ENCODE measurements at regions not wholly inside any gene's neighbourhood (a gene's known extent, or its start where the extent isn't known, plus 50 kb on each side); places are given as distances from the start of the nearest gene placed in this dataset.

- DNase-seq: no peak
- H3K36me3 Mint-ChIP-seq (ENCODE audit: low read depth): no peaks in the 10 kb centered on the region
- H3K4me3 Mint-ChIP-seq: no peak overlapping the region
- H3K9me3 Mint-ChIP-seq: no peaks in the 10 kb centered on the region
- no peak for ATAC-seq
- H3K4me1 Mint-ChIP-seq: no peaks in the 10 kb centered on the region
- H3K27ac Mint-ChIP-seq: no peak overlapping the region
- no peaks in the 10 kb centered on the region for H3K27me3 Mint-ChIP-seq
Measured at GRCh38 chr2:145033438-145033837, 513.5 kb upstream of the ZEB2 start.

DNA sequence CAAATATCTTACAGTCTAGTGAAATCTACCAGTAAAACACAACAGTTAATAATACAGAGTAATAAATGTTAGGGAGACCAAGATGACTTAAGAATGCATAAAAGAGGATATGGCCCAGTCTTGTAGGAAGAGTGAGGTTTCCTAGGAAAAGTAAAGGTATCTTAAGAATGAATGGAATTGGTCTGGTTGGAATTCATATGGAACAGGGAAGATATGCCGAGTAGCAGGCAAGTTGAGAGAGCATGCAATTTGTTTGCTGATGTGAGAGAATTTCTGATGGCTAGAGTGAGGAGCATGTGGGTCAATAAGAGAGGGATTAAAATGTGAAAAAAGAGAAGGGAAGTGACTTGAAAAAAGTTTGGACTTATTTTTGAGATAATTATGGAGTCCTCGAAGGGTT, 512.9 kb upstream of the ZEB2 start:
- DNase-seq (no peak), ATAC-seq (no peak)
- Mint-ChIP-seq H3K27me3 (no peaks in the 10 kb centered on the region), H3K27ac (no peak overlapping the region), H3K36me3 (ENCODE audit: low read depth) (no peaks in the 10 kb centered on the region), H3K4me1 (no peaks in the 10 kb centered on the region), H3K9me3 (no peaks in the 10 kb centered on the region), H3K4me3 (no peak overlapping the region)

DNA sequence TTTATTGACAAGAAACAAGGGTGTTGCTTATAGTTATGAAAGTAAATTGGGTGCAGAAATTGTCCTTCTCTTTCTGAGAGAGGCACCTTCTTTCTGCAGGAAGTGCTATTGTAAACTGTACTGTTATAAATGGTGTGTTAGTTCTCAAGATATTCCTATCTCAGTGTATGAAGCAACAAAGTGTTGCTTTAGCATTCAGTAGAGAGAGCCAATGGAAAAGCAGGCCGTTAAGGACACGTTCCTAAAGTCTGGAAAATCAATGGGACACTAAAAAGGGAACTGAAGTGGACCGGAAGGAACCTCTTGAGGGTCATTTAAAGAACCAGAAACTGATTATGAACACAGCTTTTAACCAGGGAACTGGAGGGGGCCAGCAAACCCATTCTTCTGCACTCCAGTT, 510.0 kb upstream of the ZEB2 start:
- no peaks in the 10 kb centered on the region for H3K9me3 Mint-ChIP-seq
- no peak overlapping the region for H3K27ac Mint-ChIP-seq
- ATAC-seq (no peak), DNase-seq (no peak)
- H3K27me3 Mint-ChIP-seq: no peaks in the 10 kb centered on the region
- no peaks in the 10 kb centered on the region for H3K36me3 Mint-ChIP-seq (ENCODE audit: low read depth)
- H3K4me1 Mint-ChIP-seq: no peaks in the 10 kb centered on the region
- no peak overlapping the region for H3K4me3 Mint-ChIP-seq

- no peak for DNase-seq
- no peaks in the 10 kb centered on the region for H3K36me3 Mint-ChIP-seq (ENCODE audit: low read depth)
- no peaks in the 10 kb centered on the region for H3K9me3 Mint-ChIP-seq
- no peak for ATAC-seq
- no peak overlapping the region for H3K27ac Mint-ChIP-seq
- H3K4me3 Mint-ChIP-seq: no peak overlapping the region
- H3K4me1 Mint-ChIP-seq: no peaks in the 10 kb centered on the region
- no peaks in the 10 kb centered on the region for H3K27me3 Mint-ChIP-seq
Measured at GRCh38 chr2:145029081-145029480, 509.2 kb upstream of the ZEB2 start.

GRCh38 chr2:145028101-145028920, 508.4 kb upstream of the ZEB2 start:
- no peak overlapping the region for H3K4me3 Mint-ChIP-seq
- no peaks in the 10 kb centered on the region for H3K27me3 Mint-ChIP-seq
- ATAC-seq: no peak
- no peak overlapping the region for H3K27ac Mint-ChIP-seq
- no peak for DNase-seq
- no peaks in the 10 kb centered on the region for H3K36me3 Mint-ChIP-seq (ENCODE audit: low read depth)
- H3K4me1 Mint-ChIP-seq: no peaks in the 10 kb centered on the region
- H3K9me3 Mint-ChIP-seq: no peaks in the 10 kb centered on the region

DNA sequence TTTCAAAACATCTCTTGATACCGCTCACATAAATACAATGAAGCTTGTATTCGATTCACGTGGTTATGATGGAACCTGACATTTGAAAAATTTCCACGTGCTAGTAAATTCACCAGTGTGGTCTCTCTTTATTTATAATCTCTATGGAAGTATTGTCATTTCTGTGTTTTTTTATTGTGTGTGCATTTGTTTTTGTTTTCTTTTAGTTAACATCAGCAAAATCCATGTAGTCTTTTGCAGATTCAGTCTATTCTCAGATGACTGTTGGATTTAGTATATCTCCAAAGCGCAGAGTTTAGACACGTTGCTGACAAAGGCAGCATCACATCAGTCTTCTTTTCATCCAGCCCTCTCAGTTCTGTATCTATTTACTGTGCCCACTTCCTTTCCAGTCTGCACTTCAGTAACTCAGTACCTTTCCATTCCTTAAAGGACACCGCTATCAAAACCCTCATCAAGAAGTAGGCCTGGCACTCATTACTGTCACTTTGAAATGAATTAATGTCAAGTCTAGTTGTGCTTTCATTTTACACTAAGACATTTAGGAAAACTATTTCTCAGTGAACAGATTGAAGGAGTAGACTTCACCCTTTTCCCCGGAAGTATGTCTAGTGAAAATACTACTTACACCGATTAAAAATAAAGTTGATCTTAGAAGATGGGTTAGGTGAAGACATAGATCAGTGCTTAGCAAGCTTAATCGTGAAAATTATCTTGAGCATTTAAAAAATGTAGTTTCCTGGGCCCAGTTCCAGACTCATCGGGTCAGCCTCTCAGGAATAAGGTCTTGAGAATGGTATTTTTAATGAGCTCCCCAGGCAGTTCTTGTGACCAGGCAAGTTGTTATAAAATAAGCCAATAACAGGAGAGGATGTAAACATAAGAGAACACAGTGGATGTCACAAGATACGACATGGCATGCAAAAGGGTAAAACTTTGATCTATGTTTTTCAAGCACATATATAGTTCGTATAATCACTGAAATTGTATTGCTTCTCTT, 506.8 kb upstream of the ZEB2 start:
- H3K9me3 Mint-ChIP-seq: no peaks in the 10 kb centered on the region
- no peak overlapping the region for H3K4me3 Mint-ChIP-seq
- DNase-seq (no peak), ATAC-seq (no peak)
- no peaks in the 10 kb centered on the region for H3K27me3 Mint-ChIP-seq
- H3K36me3 Mint-ChIP-seq (ENCODE audit: low read depth): no peaks in the 10 kb centered on the region
- peaks cover 3% of the 10 kb centered on the region for H3K4me1 Mint-ChIP-seq
- H3K27ac Mint-ChIP-seq: no peak overlapping the region

GRCh38 chr2:145025382-145025781, 505.5 kb upstream of the ZEB2 start:
- H3K27ac Mint-ChIP-seq: no peak overlapping the region

GRCh38 chr2:145023334-145023934, 503.5 kb upstream of the ZEB2 start:
- Mint-ChIP-seq H3K27ac (no peak overlapping the region), H3K4me1 (peaks cover 3% of the 10 kb centered on the region), H3K9me3 (no peaks in the 10 kb centered on the region), H3K27me3 (no peaks in the 10 kb centered on the region), H3K36me3 (ENCODE audit: low read depth) (no peaks in the 10 kb centered on the region), H3K4me3 (no peak overlapping the region)
- DNase-seq (no peak), ATAC-seq (no peak)

More at GRCh38 chr2:145025382-145025781, 505.5 kb upstream of the ZEB2 start:
- H3K9me3 Mint-ChIP-seq: no peaks in the 10 kb centered on the region
- no peak for ATAC-seq
- H3K4me3 Mint-ChIP-seq: no peak overlapping the region
- H3K4me1 Mint-ChIP-seq: peaks cover 3% of the 10 kb centered on the region
- no peak for DNase-seq
- no peaks in the 10 kb centered on the region for H3K36me3 Mint-ChIP-seq (ENCODE audit: low read depth)
- H3K27me3 Mint-ChIP-seq: no peaks in the 10 kb centered on the region

- ATAC-seq: no peak
- H3K27me3 Mint-ChIP-seq: no peaks in the 10 kb centered on the region
- DNase-seq: no peak
- no peaks in the 10 kb centered on the region for H3K36me3 Mint-ChIP-seq (ENCODE audit: low read depth)
- H3K4me1 Mint-ChIP-seq: peaks cover 3% of the 10 kb centered on the region
- H3K9me3 Mint-ChIP-seq: no peaks in the 10 kb centered on the region
- no peak overlapping the region for H3K4me3 Mint-ChIP-seq
- no peak overlapping the region for H3K27ac Mint-ChIP-seq
Measured at GRCh38 chr2:145022666-145023333, 502.9 kb upstream of the ZEB2 start.

GRCh38 chr2:145021962-145022665, 502.2 kb upstream of the ZEB2 start:
- Mint-ChIP-seq H3K9me3 (no peaks in the 10 kb centered on the region), H3K27me3 (no peaks in the 10 kb centered on the region), H3K27ac (no peak overlapping the region), H3K4me3 (no peak overlapping the region), H3K36me3 (ENCODE audit: low read depth) (no peaks in the 10 kb centered on the region), H3K4me1 (peaks cover 3% of the 10 kb centered on the region)
- DNase-seq (no peak), ATAC-seq (no peak)

- ATAC-seq: no peak
- Mint-ChIP-seq H3K4me1 (peaks cover 3% of the 10 kb centered on the region), H3K27ac (no peak overlapping the region), H3K4me3 (no peak overlapping the region), H3K27me3 (no peaks in the 10 kb centered on the region), H3K9me3 (no peaks in the 10 kb centered on the region), H3K36me3 (ENCODE audit: low read depth) (no peaks in the 10 kb centered on the region)
- DNase-seq: no peak
Measured at GRCh38 chr2:145020694-145021093, 500.8 kb upstream of the ZEB2 start.

DNA sequence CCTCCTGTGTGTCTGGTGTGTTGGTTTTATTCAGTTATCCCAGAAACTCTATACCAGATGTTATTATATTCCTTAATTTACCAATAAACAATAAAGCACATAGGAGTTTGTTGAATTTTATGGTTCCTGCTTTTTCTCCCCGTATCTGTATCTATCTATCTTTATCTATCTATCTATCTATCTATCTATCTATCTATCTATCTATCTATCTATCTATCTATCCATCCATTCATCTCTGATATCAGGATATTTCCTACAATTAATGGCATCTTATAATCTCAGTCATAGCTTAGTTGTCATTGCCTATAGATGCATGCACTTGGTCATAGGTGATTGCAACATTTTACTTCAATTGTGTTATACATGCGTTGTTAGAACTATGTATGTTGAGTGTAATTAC, 500.2 kb upstream of the ZEB2 start:
- no peak for DNase-seq
- H3K4me3 Mint-ChIP-seq: no peak overlapping the region
- H3K27ac Mint-ChIP-seq: no peak overlapping the region
- H3K9me3 Mint-ChIP-seq: no peaks in the 10 kb centered on the region
- H3K4me1 Mint-ChIP-seq: peaks cover 3% of the 10 kb centered on the region
- ATAC-seq: no peak
- no peaks in the 10 kb centered on the region for H3K36me3 Mint-ChIP-seq (ENCODE audit: low read depth)
- no peaks in the 10 kb centered on the region for H3K27me3 Mint-ChIP-seq

DNA sequence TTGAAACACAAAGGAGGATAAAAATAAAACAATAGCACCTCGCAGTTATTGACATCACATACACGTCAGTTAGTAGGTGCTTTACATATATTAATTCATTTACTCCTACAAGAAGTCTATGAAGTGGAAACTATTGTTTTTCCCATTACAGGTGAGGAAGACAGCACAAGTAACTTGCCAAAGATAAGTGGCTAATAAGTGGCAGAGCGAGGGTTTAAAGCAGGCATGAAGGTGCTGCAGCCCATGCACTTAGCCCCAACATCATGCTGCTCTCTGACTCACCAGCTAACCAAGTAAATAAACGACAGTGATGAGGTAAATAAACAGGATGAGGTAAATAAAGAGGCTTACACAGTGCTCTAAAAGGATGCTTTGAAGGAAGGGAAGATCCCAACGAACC, 498.6 kb upstream of the ZEB2 start:
- Mint-ChIP-seq H3K36me3 (ENCODE audit: low read depth) (no peaks in the 10 kb centered on the region), H3K4me1 (peaks cover 3% of the 10 kb centered on the region), H3K9me3 (no peaks in the 10 kb centered on the region), H3K27ac (no peak overlapping the region), H3K4me3 (no peak overlapping the region), H3K27me3 (no peaks in the 10 kb centered on the region)
- ATAC-seq: no peak
- DNase-seq: no peak

DNA sequence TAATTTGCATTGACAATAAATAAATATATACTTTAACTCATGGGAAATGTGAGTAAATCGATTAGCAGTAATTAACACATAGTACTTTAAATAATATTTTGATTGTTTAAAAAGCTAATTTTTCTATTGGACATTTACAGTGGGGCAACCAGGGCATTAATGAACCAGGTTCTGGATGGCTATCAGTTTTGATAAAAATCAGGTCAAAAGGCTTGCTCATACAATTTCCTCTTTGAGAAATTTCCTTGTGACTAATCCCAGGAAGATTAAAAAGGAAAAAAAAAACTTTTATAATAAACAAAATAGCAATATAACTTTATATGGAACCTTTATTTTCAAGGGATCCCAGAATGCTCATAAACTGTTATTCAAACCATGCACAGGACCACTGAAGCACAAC, 497.2 kb upstream of the ZEB2 start:
- Mint-ChIP-seq H3K27me3 (peaks cover 1% of the 10 kb centered on the region), H3K4me3 (no peak overlapping the region), H3K27ac (no peak overlapping the region), H3K4me1 (no peaks in the 10 kb centered on the region), H3K36me3 (ENCODE audit: low read depth) (no peaks in the 10 kb centered on the region), H3K9me3 (no peaks in the 10 kb centered on the region)
- DNase-seq: no peak
- no peak for ATAC-seq
